ENCODE measurements at regions not wholly inside any gene's neighbourhood (a gene's known extent, or its start where the extent isn't known, plus 50 kb on each side); places are given as distances from the start of the nearest gene placed in this dataset.
A peak's percentile ranks its signal among the peaks of the same experiment; 100 is the strongest.

GRCh38 chr16:59224401-59224800, 490.3 kb upstream of the GOT2 start:
- Histone ChIP-seq H3K9ac (ENCODE audit: low read length) (no peak overlapping the region), H3K4me3 (ENCODE audit: low read length) (no peak overlapping the region), H3K27me3 (replicated peaks; ENCODE audit: control insufficient read depth, insufficient read depth, low read length) (no peaks in the 10 kb centered on the region), H3K9me3 (ENCODE audit: control insufficient read depth, low read length) (peaks cover 5% of the 10 kb centered on the region), H3K4me1 (ENCODE audit: control insufficient read depth, insufficient read depth, low read length) (no peaks in the 10 kb centered on the region), H3K36me3 (ENCODE audit: control insufficient read depth, insufficient read depth, low read length, severe bottlenecking) (no peaks in the 10 kb centered on the region)
- DNase-seq (ENCODE audit: low read depth): no peak

- Histone ChIP-seq H3K36me3 (ENCODE audit: control insufficient read depth, insufficient read depth, low read length, severe bottlenecking) (no peaks in the 10 kb centered on the region), H3K4me1 (ENCODE audit: control insufficient read depth, insufficient read depth, low read length) (no peaks in the 10 kb centered on the region), H3K9ac (ENCODE audit: low read length) (no peak overlapping the region), H3K27me3 (replicated peaks; ENCODE audit: control insufficient read depth, insufficient read depth, low read length) (no peaks in the 10 kb centered on the region), H3K4me3 (ENCODE audit: low read length) (no peak overlapping the region), H3K9me3 (ENCODE audit: control insufficient read depth, low read length) (no peaks in the 10 kb centered on the region)
- no peak for DNase-seq (ENCODE audit: low read depth)
These were observed 485.9 kb upstream of the GOT2 start for GRCh38 chr16:59220011-59220410.

GRCh38 chr16:59216291-59216690, 482.2 kb upstream of the GOT2 start:
- H3K9me3 ChIP-seq (ENCODE audit: control insufficient read depth, low read length): no peaks in the 10 kb centered on the region
- H3K4me1 ChIP-seq (ENCODE audit: control insufficient read depth, insufficient read depth, low read length): peaks cover 1% of the 10 kb centered on the region
- no peaks in the 10 kb centered on the region for H3K36me3 ChIP-seq (ENCODE audit: control insufficient read depth, insufficient read depth, low read length, severe bottlenecking)
- DNase-seq (ENCODE audit: low read depth): no peak
- no peak overlapping the region for H3K4me3 ChIP-seq (ENCODE audit: low read length)
- H3K9ac ChIP-seq (ENCODE audit: low read length): no peak overlapping the region
- no peaks in the 10 kb centered on the region for H3K27me3 ChIP-seq (replicated peaks; ENCODE audit: control insufficient read depth, insufficient read depth, low read length)

GRCh38 chr16:59214455-59214854, 480.3 kb upstream of the GOT2 start:
- H3K4me3 ChIP-seq (ENCODE audit: low read length): no peak overlapping the region
- H3K9me3 ChIP-seq (ENCODE audit: control insufficient read depth, low read length): no peaks in the 10 kb centered on the region
- no peak overlapping the region for H3K9ac ChIP-seq (ENCODE audit: low read length)
- no peak for DNase-seq (ENCODE audit: low read depth)
- H3K36me3 ChIP-seq (ENCODE audit: control insufficient read depth, insufficient read depth, low read length, severe bottlenecking): no peaks in the 10 kb centered on the region
- H3K4me1 ChIP-seq (ENCODE audit: control insufficient read depth, insufficient read depth, low read length): peaks cover 9% of the 10 kb centered on the region
- H3K27me3 ChIP-seq (replicated peaks; ENCODE audit: control insufficient read depth, insufficient read depth, low read length): no peaks in the 10 kb centered on the region

GRCh38 chr16:59213952-59214351, 479.8 kb upstream of the GOT2 start:
- Histone ChIP-seq H3K9me3 (ENCODE audit: control insufficient read depth, low read length) (no peaks in the 10 kb centered on the region), H3K36me3 (ENCODE audit: control insufficient read depth, insufficient read depth, low read length, severe bottlenecking) (no peaks in the 10 kb centered on the region), H3K4me1 (ENCODE audit: control insufficient read depth, insufficient read depth, low read length) (peaks cover 9% of the 10 kb centered on the region), H3K9ac (ENCODE audit: low read length) (no peak overlapping the region), H3K4me3 (ENCODE audit: low read length) (no peak overlapping the region), H3K27me3 (replicated peaks; ENCODE audit: control insufficient read depth, insufficient read depth, low read length) (no peaks in the 10 kb centered on the region)
- DNase-seq (ENCODE audit: low read depth): no peak

GRCh38 chr16:59212492-59213024, 478.4 kb upstream of the GOT2 start:
- DNase-seq (ENCODE audit: low read depth): no peak
- Histone ChIP-seq H3K9me3 (ENCODE audit: control insufficient read depth, low read length) (no peaks in the 10 kb centered on the region), H3K36me3 (ENCODE audit: control insufficient read depth, insufficient read depth, low read length, severe bottlenecking) (no peaks in the 10 kb centered on the region)

GRCh38 chr16:59210955-59211541, 476.9 kb upstream of the GOT2 start:
- H3K4me3 ChIP-seq (ENCODE audit: low read length): no peak overlapping the region
- DNase-seq (ENCODE audit: low read depth): peak; percentile 51
- peaks cover 9% of the 10 kb centered on the region for H3K4me1 ChIP-seq (ENCODE audit: control insufficient read depth, insufficient read depth, low read length)
- no peak overlapping the region for H3K9ac ChIP-seq (ENCODE audit: low read length)
- no peaks in the 10 kb centered on the region for H3K27me3 ChIP-seq (replicated peaks; ENCODE audit: control insufficient read depth, insufficient read depth, low read length)
- no peaks in the 10 kb centered on the region for H3K36me3 ChIP-seq (ENCODE audit: control insufficient read depth, insufficient read depth, low read length, severe bottlenecking)
- H3K9me3 ChIP-seq (ENCODE audit: control insufficient read depth, low read length): no peaks in the 10 kb centered on the region

More at GRCh38 chr16:59212492-59213024, 478.4 kb upstream of the GOT2 start:
- Histone ChIP-seq H3K27me3 (replicated peaks; ENCODE audit: control insufficient read depth, insufficient read depth, low read length) (no peaks in the 10 kb centered on the region), H3K4me1 (ENCODE audit: control insufficient read depth, insufficient read depth, low read length) (peaks cover 9% of the 10 kb centered on the region), H3K4me3 (ENCODE audit: low read length) (no peak overlapping the region), H3K9ac (ENCODE audit: low read length) (no peak overlapping the region)

GRCh38 chr16:59205403-59205802, 471.3 kb upstream of the GOT2 start:
- DNase-seq (ENCODE audit: low read depth): no peak
- Histone ChIP-seq H3K4me1 (ENCODE audit: control insufficient read depth, insufficient read depth, low read length) (no peaks in the 10 kb centered on the region), H3K27me3 (replicated peaks; ENCODE audit: control insufficient read depth, insufficient read depth, low read length) (no peaks in the 10 kb centered on the region), H3K9me3 (ENCODE audit: control insufficient read depth, low read length) (no peaks in the 10 kb centered on the region), H3K9ac (ENCODE audit: low read length) (no peak overlapping the region), H3K4me3 (ENCODE audit: low read length) (no peak overlapping the region), H3K36me3 (ENCODE audit: control insufficient read depth, insufficient read depth, low read length, severe bottlenecking) (no peaks in the 10 kb centered on the region)

- no peaks in the 10 kb centered on the region for H3K36me3 ChIP-seq (ENCODE audit: control insufficient read depth, insufficient read depth, low read length, severe bottlenecking)
- no peak overlapping the region for H3K4me3 ChIP-seq (ENCODE audit: low read length)
- H3K27me3 ChIP-seq (replicated peaks; ENCODE audit: control insufficient read depth, insufficient read depth, low read length): no peaks in the 10 kb centered on the region
- H3K9ac ChIP-seq (ENCODE audit: low read length): no peak overlapping the region
- no peak for DNase-seq (ENCODE audit: low read depth)
- no peaks in the 10 kb centered on the region for H3K4me1 ChIP-seq (ENCODE audit: control insufficient read depth, insufficient read depth, low read length)
- H3K9me3 ChIP-seq (ENCODE audit: control insufficient read depth, low read length): no peaks in the 10 kb centered on the region
These were observed 470.5 kb upstream of the GOT2 start for GRCh38 chr16:59204589-59204988.

GRCh38 chr16:59202233-59202862, 468.2 kb upstream of the GOT2 start:
- no peak for DNase-seq (ENCODE audit: low read depth)
- Histone ChIP-seq H3K4me3 (ENCODE audit: low read length) (no peak overlapping the region), H3K9me3 (ENCODE audit: control insufficient read depth, low read length) (no peaks in the 10 kb centered on the region), H3K36me3 (ENCODE audit: control insufficient read depth, insufficient read depth, low read length, severe bottlenecking) (no peaks in the 10 kb centered on the region), H3K27me3 (replicated peaks; ENCODE audit: control insufficient read depth, insufficient read depth, low read length) (no peaks in the 10 kb centered on the region), H3K9ac (ENCODE audit: low read length) (no peak overlapping the region), H3K4me1 (ENCODE audit: control insufficient read depth, insufficient read depth, low read length) (no peaks in the 10 kb centered on the region)

- Histone ChIP-seq H3K27me3 (replicated peaks; ENCODE audit: control insufficient read depth, insufficient read depth, low read length) (no peaks in the 10 kb centered on the region), H3K4me3 (ENCODE audit: low read length) (no peak overlapping the region), H3K4me1 (ENCODE audit: control insufficient read depth, insufficient read depth, low read length) (no peaks in the 10 kb centered on the region), H3K9me3 (ENCODE audit: control insufficient read depth, low read length) (no peaks in the 10 kb centered on the region), H3K9ac (ENCODE audit: low read length) (no peak overlapping the region), H3K36me3 (ENCODE audit: control insufficient read depth, insufficient read depth, low read length, severe bottlenecking) (no peaks in the 10 kb centered on the region)
- no peak for DNase-seq (ENCODE audit: low read depth)
These were observed 467.7 kb upstream of the GOT2 start for GRCh38 chr16:59201821-59202220.

Measured in adipocyte (in vitro differentiated cells).